ENCODE measurements at regions not wholly inside any gene's neighbourhood (a gene's known extent, or its start where the extent isn't known, plus 50 kb on each side); places are given as distances from the start of the nearest gene placed in this dataset.

DNA sequence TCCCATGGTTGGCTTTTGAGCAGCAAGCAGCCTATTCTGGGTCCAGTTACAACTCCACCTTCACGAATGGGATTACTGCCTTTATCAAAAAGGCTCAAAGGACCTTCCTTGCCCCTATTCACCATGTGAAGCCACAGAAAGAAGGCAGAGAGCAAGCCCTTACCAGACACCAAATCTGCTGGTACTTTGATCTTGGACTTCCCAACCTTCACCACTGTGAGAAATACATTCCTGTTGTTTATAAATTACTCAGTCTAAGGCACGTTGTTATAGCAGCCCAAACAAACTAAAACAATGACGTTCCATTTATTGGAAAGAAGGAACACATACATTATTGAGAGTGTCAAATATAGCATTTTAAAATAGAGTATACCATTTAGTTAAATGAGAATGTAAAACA lies 1557.9 kb downstream of the PLA2G4A start:
- DNase-seq (ENCODE audit: low spot score) (no peak), ATAC-seq (ENCODE audit: low read depth) (no peak)
- TF ChIP-seq, protein P1, sequence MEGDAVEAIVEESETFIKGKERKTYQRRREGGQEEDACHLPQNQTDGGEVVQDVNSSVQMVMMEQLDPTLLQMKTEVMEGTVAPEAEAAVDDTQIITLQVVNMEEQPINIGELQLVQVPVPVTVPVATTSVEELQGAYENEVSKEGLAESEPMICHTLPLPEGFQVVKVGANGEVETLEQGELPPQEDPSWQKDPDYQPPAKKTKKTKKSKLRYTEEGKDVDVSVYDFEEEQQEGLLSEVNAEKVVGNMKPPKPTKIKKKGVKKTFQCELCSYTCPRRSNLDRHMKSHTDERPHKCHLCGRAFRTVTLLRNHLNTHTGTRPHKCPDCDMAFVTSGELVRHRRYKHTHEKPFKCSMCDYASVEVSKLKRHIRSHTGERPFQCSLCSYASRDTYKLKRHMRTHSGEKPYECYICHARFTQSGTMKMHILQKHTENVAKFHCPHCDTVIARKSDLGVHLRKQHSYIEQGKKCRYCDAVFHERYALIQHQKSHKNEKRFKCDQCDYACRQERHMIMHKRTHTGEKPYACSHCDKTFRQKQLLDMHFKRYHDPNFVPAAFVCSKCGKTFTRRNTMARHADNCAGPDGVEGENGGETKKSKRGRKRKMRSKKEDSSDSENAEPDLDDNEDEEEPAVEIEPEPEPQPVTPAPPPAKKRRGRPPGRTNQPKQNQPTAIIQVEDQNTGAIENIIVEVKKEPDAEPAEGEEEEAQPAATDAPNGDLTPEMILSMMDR (IDR thresholded peaks at IDR 0.05; ENCODE audit: poor library complexity, severe bottlenecking): no peak

DNA sequence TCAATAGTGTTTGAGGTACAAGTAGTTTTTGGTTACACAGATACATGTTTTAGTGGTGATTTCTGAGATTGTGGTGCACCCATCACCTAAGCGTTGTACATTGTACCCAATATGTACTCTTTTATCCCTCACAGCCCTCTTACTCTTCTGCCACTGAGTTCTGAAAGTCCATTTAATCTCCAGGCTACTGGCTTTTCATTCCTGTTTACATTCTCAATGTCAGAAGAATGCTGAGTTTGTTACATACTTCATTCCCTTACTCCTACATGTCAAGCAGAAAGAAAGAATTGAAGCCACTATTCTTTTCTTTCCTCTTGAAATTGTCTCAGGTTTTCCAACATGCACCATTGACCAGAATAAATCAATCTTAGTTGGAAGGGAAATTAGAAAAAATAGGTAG lies 1565.9 kb downstream of the PLA2G4A start:
- Histone ChIP-seq H3K27me3 (ENCODE audit: insufficient read depth, poor library complexity, severe bottlenecking) (no peaks in the 10 kb centered on the region), H3K27ac (ENCODE audit: poor library complexity, severe bottlenecking) (no peak overlapping the region), H3K36me3 (ENCODE audit: low read depth) (no peaks in the 10 kb centered on the region), H3K4me1 (ENCODE audit: insufficient read depth, poor library complexity, severe bottlenecking) (no peaks in the 10 kb centered on the region), H3K4me3 (ENCODE audit: severe bottlenecking) (no peak overlapping the region), H3K9me3 (ENCODE audit: severe bottlenecking) (no peaks in the 10 kb centered on the region)
- no peak for ATAC-seq (ENCODE audit: low read depth)
- TF ChIP-seq, protein P1 (IDR thresholded peaks at IDR 0.05; ENCODE audit: poor library complexity, severe bottlenecking): no peak
- DNase-seq (ENCODE audit: low spot score): no peak

More for the DNA sequence above, 1557.9 kb downstream of the PLA2G4A start:
- no peak overlapping the region for H3K4me3 ChIP-seq (ENCODE audit: severe bottlenecking)
- no peaks in the 10 kb centered on the region for H3K9me3 ChIP-seq (ENCODE audit: severe bottlenecking)
- no peaks in the 10 kb centered on the region for H3K27me3 ChIP-seq (ENCODE audit: insufficient read depth, poor library complexity, severe bottlenecking)
- no peak overlapping the region for H3K27ac ChIP-seq (ENCODE audit: poor library complexity, severe bottlenecking)
- H3K4me1 ChIP-seq (ENCODE audit: insufficient read depth, poor library complexity, severe bottlenecking): no peaks in the 10 kb centered on the region
- H3K36me3 ChIP-seq (ENCODE audit: low read depth): no peaks in the 10 kb centered on the region

GRCh38 chr1:188397521-188397920 lies 1568.8 kb downstream of the PLA2G4A start:
- no peak for DNase-seq (ENCODE audit: low spot score)
- ATAC-seq (ENCODE audit: low read depth): no peak
- H3K9me3 ChIP-seq (ENCODE audit: severe bottlenecking): no peaks in the 10 kb centered on the region
- H3K27me3 ChIP-seq (ENCODE audit: insufficient read depth, poor library complexity, severe bottlenecking): no peaks in the 10 kb centered on the region
- H3K4me3 ChIP-seq (ENCODE audit: severe bottlenecking): no peak overlapping the region
- TF ChIP-seq, protein P1 (IDR thresholded peaks at IDR 0.05; ENCODE audit: poor library complexity, severe bottlenecking): no peak
- H3K36me3 ChIP-seq (ENCODE audit: low read depth): no peaks in the 10 kb centered on the region
- no peaks in the 10 kb centered on the region for H3K4me1 ChIP-seq (ENCODE audit: insufficient read depth, poor library complexity, severe bottlenecking)
- H3K27ac ChIP-seq (ENCODE audit: poor library complexity, severe bottlenecking): no peak overlapping the region

DNA sequence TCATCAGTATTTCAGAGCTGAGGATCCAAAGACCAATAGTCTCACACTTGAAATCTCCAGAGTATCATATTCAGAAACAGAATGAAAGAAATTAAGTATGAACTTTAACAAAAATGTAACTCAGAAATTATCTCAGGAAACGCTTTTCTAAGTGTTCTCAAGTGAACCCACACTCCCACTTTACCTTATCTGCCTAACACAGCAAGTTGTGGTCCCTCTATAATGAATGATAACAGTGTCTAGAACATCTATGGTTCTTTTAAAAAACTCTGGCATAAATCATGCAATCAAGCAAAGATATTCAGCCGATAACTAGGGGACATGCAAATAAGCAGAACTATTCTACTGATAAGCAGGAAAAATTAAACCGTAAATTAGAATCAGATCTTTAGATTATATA lies 1574.2 kb downstream of the PLA2G4A start:
- TF ChIP-seq, protein P1 (IDR thresholded peaks at IDR 0.05; ENCODE audit: poor library complexity, severe bottlenecking): no peak
- Histone ChIP-seq H3K4me1 (ENCODE audit: insufficient read depth, poor library complexity, severe bottlenecking) (no peaks in the 10 kb centered on the region), H3K9me3 (ENCODE audit: severe bottlenecking) (no peaks in the 10 kb centered on the region), H3K4me3 (ENCODE audit: severe bottlenecking) (no peak overlapping the region), H3K36me3 (ENCODE audit: low read depth) (no peaks in the 10 kb centered on the region), H3K27me3 (ENCODE audit: insufficient read depth, poor library complexity, severe bottlenecking) (no peaks in the 10 kb centered on the region), H3K27ac (ENCODE audit: poor library complexity, severe bottlenecking) (no peak overlapping the region)
- ATAC-seq (ENCODE audit: low read depth) (no peak), DNase-seq (ENCODE audit: low spot score) (no peak)

DNA sequence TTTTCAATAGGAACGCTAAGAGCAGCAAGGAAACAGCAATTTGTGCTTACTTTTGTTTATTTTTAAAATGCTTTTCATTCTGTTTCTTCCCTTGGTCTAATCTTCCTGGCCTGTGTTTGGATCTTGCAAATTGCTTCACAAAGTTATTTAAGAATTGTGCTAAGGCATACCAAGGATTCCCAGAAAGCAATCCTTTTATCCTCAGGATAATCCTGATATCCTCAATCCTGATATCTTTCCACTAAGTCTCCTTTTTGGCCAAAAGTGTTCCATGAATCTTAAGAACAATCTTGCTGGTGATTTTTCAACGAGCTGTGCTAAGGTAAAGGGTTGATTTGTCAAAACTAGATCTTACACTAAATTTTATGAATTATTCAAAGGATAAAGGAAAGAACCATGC lies 1577.9 kb downstream of the PLA2G4A start:
- DNase-seq (ENCODE audit: low spot score) (no peak), ATAC-seq (ENCODE audit: low read depth) (no peak)
- Histone ChIP-seq H3K4me1 (ENCODE audit: insufficient read depth, poor library complexity, severe bottlenecking) (no peaks in the 10 kb centered on the region), H3K27me3 (ENCODE audit: insufficient read depth, poor library complexity, severe bottlenecking) (no peaks in the 10 kb centered on the region), H3K36me3 (ENCODE audit: low read depth) (no peaks in the 10 kb centered on the region), H3K9me3 (ENCODE audit: severe bottlenecking) (no peaks in the 10 kb centered on the region), H3K4me3 (ENCODE audit: severe bottlenecking) (no peak overlapping the region), H3K27ac (ENCODE audit: poor library complexity, severe bottlenecking) (no peak overlapping the region)
- TF ChIP-seq, protein P1 (IDR thresholded peaks at IDR 0.05; ENCODE audit: poor library complexity, severe bottlenecking): no peak
